ENCODE measurements at regions not wholly inside any gene's neighbourhood (a gene's known extent, or its start where the extent isn't known, plus 50 kb on each side); places are given as distances from the start of the nearest gene placed in this dataset.

GRCh38 chr3:159879146-159879545, 109.5 kb upstream of the IL12A start:
- intact Hi-C loops (cut with micrococcal nuclease) = no loop called here
- H3K36me3 ChIP-seq = peaks cover 6% of the 10 kb centered on the region
- TF ChIP-seq CTCF (IDR thresholded peaks at IDR 0.05; ENCODE audit: borderline replicate concordance) = no peak
- peak overlapping the region; percentile 10 for H3K4me3 ChIP-seq
- peaks cover 76% of the 10 kb centered on the region for H3K4me1 ChIP-seq
- DNase-seq = no peak
- H3K27ac ChIP-seq (replicated peaks) = peak overlapping the region; percentile 45
- no peaks in the 10 kb centered on the region for H3K9me3 ChIP-seq (replicated peaks)
- no peaks in the 10 kb centered on the region for H3K27me3 ChIP-seq (ENCODE audit: low read depth)

GRCh38 chr3:159879598-159879997, 109.0 kb upstream of the IL12A start:
- intact Hi-C loops (cut with micrococcal nuclease) = no loop called here
- H3K9me3 ChIP-seq (replicated peaks) = no peaks in the 10 kb centered on the region
- H3K4me3 ChIP-seq = peak overlapping the region; percentile 10
- H3K36me3 ChIP-seq = peaks cover 6% of the 10 kb centered on the region
- H3K27me3 ChIP-seq (ENCODE audit: low read depth) = no peaks in the 10 kb centered on the region
- peaks cover 74% of the 10 kb centered on the region for H3K4me1 ChIP-seq
- TF ChIP-seq CTCF (IDR thresholded peaks at IDR 0.05; ENCODE audit: borderline replicate concordance) = no peak
- H3K27ac ChIP-seq (replicated peaks) = peak overlapping the region; percentile 45
- no peak for DNase-seq

- Histone ChIP-seq H3K9me3 (replicated peaks) (no peaks in the 10 kb centered on the region), H3K27ac (replicated peaks) (peak overlapping the region; percentile 76), H3K27me3 (ENCODE audit: low read depth) (no peaks in the 10 kb centered on the region), H3K4me1 (peaks cover 74% of the 10 kb centered on the region), H3K4me3 (no peak overlapping the region), H3K36me3 (peaks cover 6% of the 10 kb centered on the region)
- DNase-seq = no peak
- intact Hi-C loops (cut with micrococcal nuclease) = loop anchor here (10.0 kb wide), 1 partner anchor 46 kb away; the partner anchor contains the start of gene SCHIP1
- TF ChIP-seq CTCF (IDR thresholded peaks at IDR 0.05; ENCODE audit: borderline replicate concordance) = no peak
Observed at GRCh38 chr3:159881208-159881607, 107.4 kb upstream of the IL12A start.

- Histone ChIP-seq H3K27me3 (ENCODE audit: low read depth) (no peaks in the 10 kb centered on the region), H3K27ac (replicated peaks) (peak overlapping the region; percentile 76), H3K36me3 (peaks cover 8% of the 10 kb centered on the region), H3K4me3 (no peak overlapping the region), H3K4me1 (peaks cover 81% of the 10 kb centered on the region), H3K9me3 (replicated peaks) (no peaks in the 10 kb centered on the region)
- TF ChIP-seq CTCF (IDR thresholded peaks at IDR 0.05; ENCODE audit: borderline replicate concordance) = peak; percentile 6
- intact Hi-C loops (cut with micrococcal nuclease) = loop anchor here (10.0 kb wide), 1 partner anchor 47 kb away; the partner anchor contains the start of gene SCHIP1
- no peak for DNase-seq
Observed at GRCh38 chr3:159881828-159882309, 106.8 kb upstream of the IL12A start.

GRCh38 chr3:159882367-159882766, 106.3 kb upstream of the IL12A start:
- Histone ChIP-seq H3K4me3 (no peak overlapping the region), H3K27me3 (ENCODE audit: low read depth) (no peaks in the 10 kb centered on the region), H3K4me1 (peaks cover 86% of the 10 kb centered on the region), H3K27ac (replicated peaks) (peak overlapping the region; percentile 76), H3K36me3 (peaks cover 8% of the 10 kb centered on the region), H3K9me3 (replicated peaks) (no peaks in the 10 kb centered on the region)
- TF ChIP-seq CTCF (IDR thresholded peaks at IDR 0.05; ENCODE audit: borderline replicate concordance) = no peak
- no peak for DNase-seq
- intact Hi-C loops (cut with micrococcal nuclease) = loop anchor here (10.0 kb wide), 1 partner anchor 48 kb away; the partner anchor contains the start of gene SCHIP1
